Naive thymus-derived CD8-positive, alpha-beta T cell (primary cell): ENCODE measurements at regions not wholly inside any gene's neighbourhood (a gene's known extent, or its start where the extent isn't known, plus 50 kb on each side); places are given as distances from the start of the nearest gene placed in this dataset.
A peak's percentile ranks its signal among the peaks of the same experiment; 100 is the strongest.
"Not testable (repeated sequence)": the region's sequence is repeated elsewhere in the genome, so short reads cannot be mapped to it uniquely, and the experiment has no call there.

Experiments used
- ATAC-seq, 2 donors: fragments of 150-1000 bp; cut with Tn5 transposase in 1 of 2; sonication (Bioruptor Pico), chemical (Tn5 transposase) in 1 of 2; 1 replicate in 1 of 2; 2 replicates in 1 of 2; pipeline ENCODE4 v1.10.0; 2021; ENCODE audit warnings: mild to moderate bottlenecking in 2 of 2, moderate library complexity in 2 of 2
- POLR2A ChIA-PET: fragments of 350-600 bp; sonication (Branson Sonifier 250); formaldehyde crosslinking; loops from one replicate; lab custom pipeline; 2021; ENCODE audit warnings: antibody characterized with exemption; lab: Charles Lee
- DNase-seq, 10 donors: peaks; one replicate each; pipeline versions ENCODE4 v3.0.0 to v3.0.0-alpha.2; 2020 to 2022
- H3K27ac Mint-ChIP-seq, 10 donors: one replicate each; pipeline ENCODE4 v1.8.0; 2020 to 2022; ENCODE audit warnings: mild to moderate bottlenecking in 10 of 10, mixed read lengths in 10 of 10, moderate library complexity in 4 of 10, inconsistent platforms in 1 of 10
- H3K27me3 Mint-ChIP-seq, 5 donors: one replicate each; pipeline ENCODE4 v1.8.0; 2021 to 2022; ENCODE audit warnings: mixed read lengths in 5 of 5
- H3K36me3 Mint-ChIP-seq, 3 donors: one replicate each; pipeline ENCODE4 v1.8.0; 2020 to 2022; ENCODE audit warnings: mixed read lengths in 3 of 3, mild to moderate bottlenecking in 2 of 3, inconsistent platforms in 1 of 3
- H3K4me1 Mint-ChIP-seq, 4 donors: one replicate each; pipeline ENCODE4 v1.8.0; 2021 to 2022; ENCODE audit warnings: mixed read lengths in 4 of 4
- H3K4me3 Mint-ChIP-seq, 10 donors: one replicate each; pipeline ENCODE4 v1.8.0; 2020 to 2022; ENCODE audit warnings: mild to moderate bottlenecking in 10 of 10, mixed read lengths in 10 of 10, moderate library complexity in 6 of 10, inconsistent platforms in 1 of 10
- H3K9me3 Mint-ChIP-seq, 9 donors: one replicate each; pipeline ENCODE4 v1.8.0; 2020 to 2022; ENCODE audit warnings: mixed read lengths in 9 of 9, mild to moderate bottlenecking in 3 of 9, inconsistent platforms in 1 of 9, moderate library complexity in 1 of 9

DNA sequence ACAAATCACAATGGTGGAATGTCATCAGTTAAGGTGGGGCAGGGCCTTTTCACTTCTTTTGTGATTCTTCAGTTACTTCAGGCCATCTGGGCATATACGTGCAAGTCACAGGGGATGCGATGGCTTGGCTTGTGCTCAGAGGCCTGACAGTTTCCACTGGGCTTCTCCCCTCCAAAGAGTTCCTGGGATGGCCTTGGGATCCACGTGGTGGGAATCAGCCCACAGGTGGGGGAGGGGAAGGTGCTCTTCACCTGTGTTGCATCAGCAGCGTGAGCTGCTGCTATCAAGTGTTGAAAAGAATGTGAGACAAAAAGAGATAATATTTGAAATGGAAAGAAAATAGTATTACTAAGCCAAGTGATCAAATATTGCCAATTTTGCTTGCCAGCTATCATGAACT lies 116.2 kb upstream of the F3 start:
- DNase-seq, ATAC-seq, H3K27ac Mint-ChIP-seq, POLR2A ChIA-PET, H3K36me3 Mint-ChIP-seq, H3K4me1 Mint-ChIP-seq, H3K4me3 Mint-ChIP-seq, H3K27me3 Mint-ChIP-seq, H3K9me3 Mint-ChIP-seq: not testable (repeated sequence)

DNA sequence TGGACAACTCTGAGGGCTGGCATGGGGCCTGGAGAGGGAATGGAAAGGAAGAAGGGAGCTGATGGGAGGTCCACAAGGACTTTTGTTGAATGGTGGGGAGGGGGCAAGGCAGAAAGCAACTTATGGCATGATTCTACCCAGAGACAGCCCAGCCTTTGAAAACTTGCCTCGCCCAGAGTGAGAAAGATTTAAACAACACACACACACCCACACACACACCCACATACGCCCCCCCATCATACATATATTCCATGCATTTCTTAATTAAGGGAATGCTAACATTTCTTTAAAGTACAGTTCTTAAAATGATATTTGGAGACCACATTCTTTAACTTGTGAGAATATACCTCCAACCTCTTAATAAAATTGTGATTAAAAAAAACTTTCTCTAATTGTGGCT lies 115.4 kb upstream of the F3 start:
- no peak for DNase-seq
- H3K36me3 Mint-ChIP-seq = no peaks in the 10 kb centered on the region
- peaks cover 0 to 9% (median 6%) of the 10 kb centered on the region in 5 donors for H3K27me3 Mint-ChIP-seq
- no peak for ATAC-seq
- H3K4me1 Mint-ChIP-seq = no peaks in the 10 kb centered on the region
- no peaks in the 10 kb centered on the region for H3K9me3 Mint-ChIP-seq
- no peak overlapping the region for H3K4me3 Mint-ChIP-seq
- peak overlapping the region in 1 of 10 donors; percentile 77 for H3K27ac Mint-ChIP-seq
- POLR2A ChIA-PET = no interaction called here

DNA sequence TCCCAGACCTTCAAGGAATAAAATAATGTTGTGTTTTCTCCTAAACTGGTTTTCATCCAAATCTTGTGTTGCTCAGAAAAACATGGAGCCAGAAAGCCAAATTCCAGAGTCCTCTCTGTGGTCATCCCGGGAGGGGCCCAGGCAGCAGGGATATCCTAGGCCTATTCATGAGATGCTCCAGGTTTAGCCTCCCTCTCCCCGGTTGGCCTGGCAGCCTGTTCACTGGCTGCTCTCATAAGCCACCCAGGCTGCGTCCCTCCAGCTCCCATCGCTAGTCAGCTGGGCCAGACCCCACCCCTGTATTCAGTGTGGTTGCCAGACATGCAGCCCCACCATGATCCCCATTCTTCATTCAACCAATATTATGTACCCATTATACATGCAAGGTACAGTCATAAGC lies 113.4 kb upstream of the F3 start:
- DNase-seq (no peak), ATAC-seq (no peak)
- H3K36me3 Mint-ChIP-seq = no peaks in the 10 kb centered on the region
- POLR2A ChIA-PET = no interaction called here
- H3K27me3 Mint-ChIP-seq = peaks cover 6 to 9% (median 6%) of the 10 kb centered on the region in 5 donors
- no peaks in the 10 kb centered on the region for H3K9me3 Mint-ChIP-seq
- H3K4me3 Mint-ChIP-seq = no peak overlapping the region
- H3K4me1 Mint-ChIP-seq = no peaks in the 10 kb centered on the region
- no peak overlapping the region for H3K27ac Mint-ChIP-seq

DNA sequence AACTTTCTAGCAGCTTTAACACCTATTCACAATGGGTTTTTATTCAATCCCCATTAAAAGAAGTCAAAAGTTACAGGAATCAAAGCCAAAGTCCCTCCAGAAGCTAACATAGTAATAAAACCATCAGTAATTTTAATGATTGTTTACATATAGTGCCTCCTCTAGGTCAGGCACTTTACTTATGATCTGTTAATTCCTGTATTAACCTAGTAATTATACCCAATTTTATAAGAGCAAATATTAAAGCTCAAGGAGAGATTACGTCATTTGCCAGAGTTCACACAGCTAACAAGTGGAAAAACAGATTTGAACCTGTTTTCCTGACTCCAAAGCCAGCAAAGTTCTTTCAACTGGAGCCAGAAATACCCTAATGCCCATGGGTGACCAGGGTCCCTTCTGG lies 112.9 kb upstream of the F3 start:
- POLR2A ChIA-PET = no interaction called here
- no peak overlapping the region for H3K4me3 Mint-ChIP-seq
- H3K9me3 Mint-ChIP-seq = no peaks in the 10 kb centered on the region
- no peaks in the 10 kb centered on the region for H3K36me3 Mint-ChIP-seq
- no peak for ATAC-seq
- H3K27me3 Mint-ChIP-seq = peaks cover 5 to 6% (median 6%) of the 10 kb centered on the region in 5 donors
- H3K4me1 Mint-ChIP-seq = no peaks in the 10 kb centered on the region
- no peak for DNase-seq
- no peak overlapping the region for H3K27ac Mint-ChIP-seq

DNA sequence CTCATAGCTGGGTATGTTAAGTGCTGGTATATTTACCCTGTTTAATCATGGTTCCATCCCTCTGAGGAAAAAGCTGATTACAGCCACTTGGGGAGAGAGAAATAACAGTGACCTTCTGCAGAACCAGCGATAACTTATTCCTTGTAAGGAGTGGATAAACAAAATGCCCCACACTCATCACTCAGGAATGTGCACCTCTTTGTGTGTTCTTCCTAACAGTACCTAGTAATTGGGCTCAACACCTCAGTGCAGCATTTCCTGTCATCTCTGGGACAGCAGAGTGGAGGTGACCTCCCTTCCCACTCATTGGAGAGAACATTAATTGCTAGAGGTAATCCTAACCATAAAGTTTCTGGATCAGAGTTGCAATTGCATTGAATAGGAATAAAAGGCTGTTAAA lies 112.5 kb upstream of the F3 start:
- no peak for DNase-seq
- POLR2A ChIA-PET = no interaction called here
- no peak for ATAC-seq
- H3K4me3 Mint-ChIP-seq = no peak overlapping the region
- H3K27ac Mint-ChIP-seq = no peak overlapping the region
- no peaks in the 10 kb centered on the region for H3K4me1 Mint-ChIP-seq
- H3K27me3 Mint-ChIP-seq = peaks cover 2 to 6% (median 6%) of the 10 kb centered on the region in 5 donors
- no peaks in the 10 kb centered on the region for H3K36me3 Mint-ChIP-seq
- no peaks in the 10 kb centered on the region for H3K9me3 Mint-ChIP-seq

DNA sequence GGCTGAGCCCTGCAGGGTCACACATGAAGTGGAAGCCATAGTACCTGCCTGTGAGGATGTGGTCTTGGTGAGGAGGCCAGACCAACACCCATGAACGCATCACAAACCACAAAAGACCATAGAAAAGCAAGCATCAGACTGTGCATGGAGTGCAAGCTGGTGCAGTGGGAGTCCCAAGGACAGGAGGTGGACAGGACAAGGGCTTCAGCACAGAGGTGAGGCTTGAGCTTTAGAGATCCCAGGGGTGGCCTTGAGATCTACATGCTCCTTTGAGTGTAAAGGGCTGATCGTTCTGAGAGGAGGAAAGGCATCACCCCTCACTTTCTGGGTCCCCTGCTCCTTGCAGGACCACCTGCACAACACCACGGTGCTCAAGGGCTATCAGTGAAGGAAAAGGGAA lies 111.9 kb upstream of the F3 start:
- peaks cover 2 to 6% (median 6%) of the 10 kb centered on the region in 5 donors for H3K27me3 Mint-ChIP-seq
- no peaks in the 10 kb centered on the region for H3K4me1 Mint-ChIP-seq
- DNase-seq (no peak), ATAC-seq (no peak)
- POLR2A ChIA-PET = no interaction called here
- no peaks in the 10 kb centered on the region for H3K9me3 Mint-ChIP-seq
- no peak overlapping the region for H3K4me3 Mint-ChIP-seq
- no peak overlapping the region for H3K27ac Mint-ChIP-seq
- H3K36me3 Mint-ChIP-seq = no peaks in the 10 kb centered on the region

DNA sequence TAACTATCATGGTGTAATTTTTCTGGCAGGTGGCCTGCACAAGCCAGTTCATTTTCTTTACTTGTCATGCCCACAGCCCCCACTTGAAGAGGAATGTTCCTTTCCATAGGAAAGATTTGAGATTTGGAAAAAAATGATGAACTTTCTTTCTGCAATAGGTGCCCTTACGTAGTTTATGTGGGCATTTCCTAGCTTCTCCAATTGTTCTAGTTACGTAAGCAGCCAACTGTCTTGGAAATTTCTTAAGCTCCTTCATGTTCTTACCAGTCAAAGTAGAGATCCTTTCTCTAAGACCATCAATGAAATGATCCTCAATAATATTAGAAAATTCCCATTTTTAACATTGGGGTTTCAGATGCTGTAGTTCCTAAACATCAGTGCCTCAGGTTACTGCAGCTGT lies 109.5 kb upstream of the F3 start:
- no peaks in the 10 kb centered on the region for H3K36me3 Mint-ChIP-seq
- ATAC-seq = no peak
- H3K27me3 Mint-ChIP-seq = peaks cover 3 to 8% (median 6%) of the 10 kb centered on the region in 5 donors
- no peak overlapping the region for H3K4me3 Mint-ChIP-seq
- H3K27ac Mint-ChIP-seq = no peak overlapping the region
- no peak for DNase-seq
- POLR2A ChIA-PET = no interaction called here
- no peaks in the 10 kb centered on the region for H3K9me3 Mint-ChIP-seq
- no peaks in the 10 kb centered on the region for H3K4me1 Mint-ChIP-seq

DNA sequence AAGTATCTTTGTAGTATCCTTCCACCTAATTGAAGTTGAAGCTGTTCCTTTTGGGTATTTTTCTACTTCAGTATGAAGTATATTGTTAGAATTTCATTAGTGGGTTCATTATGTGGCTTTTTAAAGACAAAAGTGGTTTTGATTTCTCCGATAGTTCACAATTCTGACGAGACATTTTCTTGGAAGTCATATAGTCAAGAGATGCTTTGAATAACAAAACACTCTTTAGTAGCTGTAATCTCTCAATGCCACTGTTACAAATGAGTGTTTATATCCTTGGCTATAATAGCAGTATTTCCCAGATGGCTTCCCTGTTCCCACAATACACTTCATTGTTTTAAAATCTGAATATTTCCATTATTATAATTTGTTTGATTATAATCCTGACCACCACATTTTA lies 108.7 kb upstream of the F3 start:
- peaks cover 3 to 8% (median 6%) of the 10 kb centered on the region in 5 donors for H3K27me3 Mint-ChIP-seq
- DNase-seq (no peak), ATAC-seq (no peak)
- no peaks in the 10 kb centered on the region for H3K9me3 Mint-ChIP-seq
- H3K27ac Mint-ChIP-seq = no peak overlapping the region
- POLR2A ChIA-PET = no interaction called here
- no peaks in the 10 kb centered on the region for H3K36me3 Mint-ChIP-seq
- no peak overlapping the region for H3K4me3 Mint-ChIP-seq
- H3K4me1 Mint-ChIP-seq = no peaks in the 10 kb centered on the region

DNA sequence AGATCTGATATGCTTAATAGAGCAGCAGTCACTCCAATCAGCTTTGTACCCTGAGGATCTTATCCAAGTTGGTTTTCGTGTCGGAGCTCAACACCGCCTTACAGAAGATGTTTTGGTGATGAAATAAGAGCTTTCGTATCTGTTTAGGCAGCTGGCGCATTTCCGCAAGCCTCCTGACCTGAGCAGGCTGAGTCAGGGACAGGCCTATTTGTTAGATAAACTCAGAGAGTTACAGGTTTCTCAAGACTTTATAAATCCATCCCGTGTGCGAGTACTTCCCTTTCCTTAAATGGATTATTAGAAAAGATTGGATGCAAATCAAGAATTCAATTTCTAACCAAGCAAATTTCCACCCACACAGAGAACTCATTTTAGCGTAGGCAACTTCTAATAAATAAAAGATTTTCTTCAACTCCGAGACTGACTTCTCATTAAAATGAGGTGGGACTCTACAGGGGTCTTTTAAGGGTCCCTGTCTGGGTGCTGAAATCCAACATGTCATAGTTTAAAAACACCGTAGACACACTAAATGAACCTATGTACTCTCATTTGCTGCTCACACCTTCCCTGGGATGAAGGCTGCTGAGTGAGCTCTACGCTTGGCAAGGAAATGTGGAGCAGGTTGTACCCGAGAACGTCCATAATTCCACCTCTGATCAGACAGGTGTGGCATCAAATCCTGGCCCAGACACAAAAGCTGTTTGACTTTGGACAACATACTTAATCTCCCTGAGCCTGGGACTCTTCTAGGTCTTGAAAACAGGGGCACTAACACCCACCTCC lies 106.9 kb upstream of the F3 start:
- ATAC-seq (no peak), DNase-seq (no peak)
- Mint-ChIP-seq H3K4me3 (no peak overlapping the region), H3K27ac (no peak overlapping the region), H3K27me3 (peaks cover 1 to 8% (median 6%) of the 10 kb centered on the region in 5 donors), H3K4me1 (no peaks in the 10 kb centered on the region), H3K9me3 (no peaks in the 10 kb centered on the region), H3K36me3 (no peaks in the 10 kb centered on the region)
- POLR2A ChIA-PET = no interaction called here

DNA sequence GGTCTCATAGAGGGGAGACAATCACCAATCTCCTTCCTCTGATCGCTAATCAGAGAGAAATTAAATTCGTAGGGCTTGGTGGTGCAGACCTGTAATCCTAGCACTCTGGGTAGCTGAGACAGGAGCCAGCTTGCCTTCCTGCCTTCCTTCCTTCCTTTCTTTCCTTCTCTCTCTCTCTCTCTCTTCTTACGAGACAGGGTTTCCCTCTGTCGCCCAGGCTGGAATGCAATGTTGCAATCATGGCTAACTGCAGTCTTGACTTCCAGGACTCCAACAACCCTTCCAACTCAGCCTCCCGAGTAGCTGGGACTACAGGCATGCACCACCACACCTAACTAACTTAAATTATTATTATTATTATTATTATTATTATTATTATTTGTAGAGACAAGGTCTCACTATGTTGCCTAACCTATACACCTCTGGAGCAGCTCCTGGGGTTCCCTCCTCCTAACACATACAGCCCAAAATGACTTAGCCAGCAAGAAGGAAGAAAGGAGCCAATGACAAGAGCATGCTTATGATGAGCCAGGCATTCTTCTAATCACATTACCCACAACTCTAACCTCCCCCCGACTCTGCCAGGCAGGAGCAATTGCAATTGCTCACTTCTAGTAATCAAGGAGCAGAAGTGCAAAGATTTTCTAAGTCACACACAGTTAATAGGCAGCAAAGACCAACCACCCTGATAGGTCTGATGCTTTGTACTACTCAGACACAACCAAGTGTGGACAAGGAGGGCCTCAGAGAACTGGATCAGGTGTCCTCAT lies 105.4 kb upstream of the F3 start:
- Mint-ChIP-seq H3K4me3 (no peak overlapping the region), H3K36me3 (no peaks in the 10 kb centered on the region), H3K27me3 (peaks cover 0 to 6% (median 2%) of the 10 kb centered on the region in 5 donors), H3K27ac (peak overlapping the region in 1 of 10 donors; percentile 28), H3K9me3 (no peaks in the 10 kb centered on the region), H3K4me1 (no peaks in the 10 kb centered on the region)
- ATAC-seq (no peak), DNase-seq (no peak)
- POLR2A ChIA-PET = no interaction called here

DNA sequence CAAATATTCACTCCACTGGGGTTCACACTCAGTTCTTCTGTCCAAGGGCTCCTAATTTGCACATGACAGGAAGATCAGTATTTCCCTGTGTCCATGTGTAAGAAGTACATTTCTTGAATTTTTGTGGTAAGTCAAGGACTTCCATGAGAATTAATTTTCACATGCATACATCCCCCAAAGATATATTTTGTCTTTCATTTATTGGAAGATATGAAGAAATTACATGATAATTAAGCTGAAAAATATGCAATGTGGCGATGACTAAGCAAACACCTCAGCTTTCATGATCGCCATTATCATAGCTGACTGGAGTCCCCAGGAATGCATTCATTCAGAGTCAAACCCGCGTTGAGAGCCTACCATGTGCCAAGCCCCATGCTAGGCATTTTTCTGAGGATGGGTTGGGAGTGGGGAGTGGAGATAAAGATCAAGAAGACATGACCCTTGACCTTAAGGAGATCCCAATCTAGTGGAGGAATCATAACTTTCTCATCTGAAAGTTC lies 104.6 kb upstream of the F3 start:
- POLR2A ChIA-PET = no interaction called here

DNA sequence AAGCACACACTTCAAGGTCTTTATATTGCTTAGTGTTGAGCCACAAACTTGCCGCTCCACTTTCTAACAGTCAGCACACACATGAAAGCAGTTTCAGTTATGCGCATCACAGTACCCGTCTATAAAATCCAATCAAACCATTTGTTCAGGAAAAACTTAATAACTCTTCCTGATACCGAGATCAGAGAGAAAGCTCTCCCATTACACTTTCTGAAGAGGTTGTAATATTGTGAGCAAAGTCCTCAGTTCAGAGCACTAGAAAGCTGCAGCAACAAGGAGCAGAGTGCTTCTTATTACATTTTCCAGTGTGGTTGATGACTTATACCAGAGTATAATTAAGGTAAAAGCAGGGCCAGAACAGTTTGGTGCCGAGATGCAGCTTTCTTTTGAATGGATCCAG lies 102.8 kb upstream of the F3 start:
- peaks cover 0 to 4% (median 1%) of the 10 kb centered on the region in 5 donors for H3K27me3 Mint-ChIP-seq
- no peaks in the 10 kb centered on the region for H3K4me1 Mint-ChIP-seq
- POLR2A ChIA-PET = no interaction called here
- no peaks in the 10 kb centered on the region for H3K36me3 Mint-ChIP-seq
- no peak overlapping the region for H3K4me3 Mint-ChIP-seq
- no peak overlapping the region for H3K27ac Mint-ChIP-seq
- ATAC-seq (no peak), DNase-seq (no peak)
- H3K9me3 Mint-ChIP-seq = peaks cover 0 to 4% (median 0%) of the 10 kb centered on the region in 9 donors

More for the DNA sequence above, 104.6 kb upstream of the F3 start:
- H3K27me3 Mint-ChIP-seq = peaks cover 0 to 4% (median 1%) of the 10 kb centered on the region in 5 donors
- DNase-seq = no peak
- ATAC-seq = no peak
- H3K4me1 Mint-ChIP-seq = no peaks in the 10 kb centered on the region
- no peaks in the 10 kb centered on the region for H3K9me3 Mint-ChIP-seq
- no peak overlapping the region for H3K4me3 Mint-ChIP-seq
- H3K36me3 Mint-ChIP-seq = no peaks in the 10 kb centered on the region
- no peak overlapping the region for H3K27ac Mint-ChIP-seq

DNA sequence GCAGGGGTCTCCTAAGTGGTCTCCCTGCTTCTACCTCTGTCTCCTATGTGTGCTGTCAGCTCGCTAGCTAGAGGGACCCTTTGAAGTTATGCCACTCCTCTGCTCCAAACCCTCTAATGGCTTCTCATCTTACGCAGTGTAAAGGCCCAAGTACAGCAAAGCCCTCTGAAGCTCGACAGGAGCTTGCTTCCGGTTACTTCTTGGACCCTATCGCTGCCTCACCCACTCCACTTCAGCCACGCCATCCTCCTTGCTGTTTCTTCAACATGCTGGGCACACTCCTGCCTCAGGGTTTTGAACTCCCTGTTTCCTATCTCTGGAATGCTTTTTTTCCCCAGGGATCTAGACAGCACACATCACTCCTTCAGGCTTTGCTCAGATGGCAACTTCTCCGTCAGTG lies 102.3 kb upstream of the F3 start:
- POLR2A ChIA-PET = no interaction called here
- H3K4me1 Mint-ChIP-seq = no peaks in the 10 kb centered on the region
- H3K27me3 Mint-ChIP-seq = peaks cover 0 to 4% (median 1%) of the 10 kb centered on the region in 5 donors
- no peak overlapping the region for H3K27ac Mint-ChIP-seq
- H3K9me3 Mint-ChIP-seq = peaks cover 0 to 4% (median 0%) of the 10 kb centered on the region in 9 donors
- no peaks in the 10 kb centered on the region for H3K36me3 Mint-ChIP-seq
- H3K4me3 Mint-ChIP-seq = no peak overlapping the region
- ATAC-seq (no peak), DNase-seq (no peak)
